ENCODE measurements at regions not wholly inside any gene's neighbourhood (a gene's known extent, or its start where the extent isn't known, plus 50 kb on each side); places are given as distances from the start of the nearest gene placed in this dataset.

DNA sequence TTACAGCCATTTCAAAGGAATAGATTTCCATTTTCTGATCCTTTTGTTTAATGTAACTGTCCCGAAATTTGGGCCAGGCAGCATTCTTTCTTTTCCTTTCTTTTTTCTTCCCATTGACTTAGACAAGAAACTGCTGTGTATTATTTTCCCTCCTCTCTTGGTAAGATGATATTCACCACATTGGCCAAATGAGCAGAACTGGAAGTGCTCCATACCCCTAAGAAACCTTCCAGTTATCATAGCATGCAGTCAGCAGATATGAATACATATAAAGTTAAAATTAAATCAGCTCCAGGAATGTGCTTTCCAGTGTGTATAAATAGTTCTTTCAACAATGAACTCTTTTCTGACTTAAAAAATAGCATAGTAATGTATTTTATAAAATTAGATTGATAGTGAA lies 168.5 kb upstream of the GAS1 start:
- H3K9ac ChIP-seq (ENCODE audit: low read length) = no peak overlapping the region
- H3K27ac ChIP-seq (ENCODE audit: low read depth, low read length) = no peak overlapping the region
- ATAC-seq (no peak), DNase-seq (ENCODE audit: low read depth, low spot score) (no peak)
- no peaks in the 10 kb centered on the region for H3K9me2 ChIP-seq (ENCODE audit: insufficient read depth)
- no peaks in the 10 kb centered on the region for H3K36me3 ChIP-seq (ENCODE audit: control insufficient read depth in 1 of 2, insufficient read depth in 2 of 2, low read length in 2 of 2)
- CTCF ChIA-PET = interaction anchor here (1.1 kb wide), 1 partner anchor 702 kb away, joined by 3 read pairs; no protein-coding TSS in a partner anchor
- H3K9me3 ChIP-seq (ENCODE audit: control insufficient read depth in 1 of 2, insufficient read depth in 1 of 2, low read depth in 1 of 2, low read length in 2 of 2) = no peaks in the 10 kb centered on the region
- peaks cover 41% of the 10 kb centered on the region for H3K27me3 ChIP-seq (ENCODE audit: insufficient read depth, low read length)
- no TSS peak for BruUV-seq (replicated peaks)
- no peak overlapping the region for H3K4me3 ChIP-seq (replicated peaks in 1 of 2; ENCODE audit: low read depth in 1 of 2, low read length in 2 of 2)
- no peaks in the 10 kb centered on the region for H3K79me2 ChIP-seq (ENCODE audit: insufficient read depth, low read length)
- no peaks in the 10 kb centered on the region for H3K4me1 ChIP-seq (ENCODE audit: control insufficient read depth in 1 of 2, insufficient read depth in 2 of 2, low read length in 2 of 2)
- RAD21 ChIA-PET (ENCODE audit: low non-redundant PET in 1 of 2, low total read pairs in 2 of 2, uncharacterized antibody in 2 of 2, unreplicated experiment in 2 of 2) = no interaction called here
- no peak overlapping the region for H2AFZ ChIP-seq (ENCODE audit: low read depth, low read length, poor library complexity, severe bottlenecking)
- POLR2A ChIA-PET = no interaction called here
- no peaks in the 10 kb centered on the region for H4K20me1 ChIP-seq (ENCODE audit: insufficient read depth)
- TF ChIP-seq, protein P1, sequence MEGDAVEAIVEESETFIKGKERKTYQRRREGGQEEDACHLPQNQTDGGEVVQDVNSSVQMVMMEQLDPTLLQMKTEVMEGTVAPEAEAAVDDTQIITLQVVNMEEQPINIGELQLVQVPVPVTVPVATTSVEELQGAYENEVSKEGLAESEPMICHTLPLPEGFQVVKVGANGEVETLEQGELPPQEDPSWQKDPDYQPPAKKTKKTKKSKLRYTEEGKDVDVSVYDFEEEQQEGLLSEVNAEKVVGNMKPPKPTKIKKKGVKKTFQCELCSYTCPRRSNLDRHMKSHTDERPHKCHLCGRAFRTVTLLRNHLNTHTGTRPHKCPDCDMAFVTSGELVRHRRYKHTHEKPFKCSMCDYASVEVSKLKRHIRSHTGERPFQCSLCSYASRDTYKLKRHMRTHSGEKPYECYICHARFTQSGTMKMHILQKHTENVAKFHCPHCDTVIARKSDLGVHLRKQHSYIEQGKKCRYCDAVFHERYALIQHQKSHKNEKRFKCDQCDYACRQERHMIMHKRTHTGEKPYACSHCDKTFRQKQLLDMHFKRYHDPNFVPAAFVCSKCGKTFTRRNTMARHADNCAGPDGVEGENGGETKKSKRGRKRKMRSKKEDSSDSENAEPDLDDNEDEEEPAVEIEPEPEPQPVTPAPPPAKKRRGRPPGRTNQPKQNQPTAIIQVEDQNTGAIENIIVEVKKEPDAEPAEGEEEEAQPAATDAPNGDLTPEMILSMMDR (IDR thresholded peaks at IDR 0.05 in 2 of 3, conservative IDR thresholded peaks at IDR 0.05 in 1 of 3; ENCODE audit: borderline replicate concordance in 1 of 3, insufficient read depth in 1 of 3, low read depth in 2 of 3, low read length in 2 of 3) = no peak
- TF ChIP-seq YY1 (IDR thresholded peaks at IDR 0.05; ENCODE audit: extremely low read depth, insufficient replicate concordance, low read depth, low read length) = no peak
- TF ChIP-seq, protein P2, sequence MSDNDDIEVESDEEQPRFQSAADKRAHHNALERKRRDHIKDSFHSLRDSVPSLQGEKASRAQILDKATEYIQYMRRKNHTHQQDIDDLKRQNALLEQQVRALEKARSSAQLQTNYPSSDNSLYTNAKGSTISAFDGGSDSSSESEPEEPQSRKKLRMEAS (IDR thresholded peaks at IDR 0.05) = no peak
- no peak for TF ChIP-seq ELF1 (IDR thresholded peaks at IDR 0.05; ENCODE audit: borderline replicate concordance, low read depth)
- TF ChIP-seq CEBPB (IDR thresholded peaks at IDR 0.05; ENCODE audit: low read depth) = no peak
- TF ChIP-seq EZH2phosphoT487 (IDR thresholded peaks at IDR 0.05; ENCODE audit: borderline replicate concordance) = no peak
- no peak for TF ChIP-seq CBX3 (IDR thresholded peaks at IDR 0.05; ENCODE audit: low read depth)
- TF ChIP-seq EZH2 (IDR thresholded peaks at IDR 0.05) = no peak
- TF ChIP-seq, protein P3, sequence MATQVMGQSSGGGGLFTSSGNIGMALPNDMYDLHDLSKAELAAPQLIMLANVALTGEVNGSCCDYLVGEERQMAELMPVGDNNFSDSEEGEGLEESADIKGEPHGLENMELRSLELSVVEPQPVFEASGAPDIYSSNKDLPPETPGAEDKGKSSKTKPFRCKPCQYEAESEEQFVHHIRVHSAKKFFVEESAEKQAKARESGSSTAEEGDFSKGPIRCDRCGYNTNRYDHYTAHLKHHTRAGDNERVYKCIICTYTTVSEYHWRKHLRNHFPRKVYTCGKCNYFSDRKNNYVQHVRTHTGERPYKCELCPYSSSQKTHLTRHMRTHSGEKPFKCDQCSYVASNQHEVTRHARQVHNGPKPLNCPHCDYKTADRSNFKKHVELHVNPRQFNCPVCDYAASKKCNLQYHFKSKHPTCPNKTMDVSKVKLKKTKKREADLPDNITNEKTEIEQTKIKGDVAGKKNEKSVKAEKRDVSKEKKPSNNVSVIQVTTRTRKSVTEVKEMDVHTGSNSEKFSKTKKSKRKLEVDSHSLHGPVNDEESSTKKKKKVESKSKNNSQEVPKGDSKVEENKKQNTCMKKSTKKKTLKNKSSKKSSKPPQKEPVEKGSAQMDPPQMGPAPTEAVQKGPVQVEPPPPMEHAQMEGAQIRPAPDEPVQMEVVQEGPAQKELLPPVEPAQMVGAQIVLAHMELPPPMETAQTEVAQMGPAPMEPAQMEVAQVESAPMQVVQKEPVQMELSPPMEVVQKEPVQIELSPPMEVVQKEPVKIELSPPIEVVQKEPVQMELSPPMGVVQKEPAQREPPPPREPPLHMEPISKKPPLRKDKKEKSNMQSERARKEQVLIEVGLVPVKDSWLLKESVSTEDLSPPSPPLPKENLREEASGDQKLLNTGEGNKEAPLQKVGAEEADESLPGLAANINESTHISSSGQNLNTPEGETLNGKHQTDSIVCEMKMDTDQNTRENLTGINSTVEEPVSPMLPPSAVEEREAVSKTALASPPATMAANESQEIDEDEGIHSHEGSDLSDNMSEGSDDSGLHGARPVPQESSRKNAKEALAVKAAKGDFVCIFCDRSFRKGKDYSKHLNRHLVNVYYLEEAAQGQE (IDR thresholded peaks at IDR 0.05; ENCODE audit: low read depth) = no peak
- TF ChIP-seq POLR2A (IDR thresholded peaks at IDR 0.05; ENCODE audit: borderline replicate concordance, extremely low read depth, insufficient read depth, insufficient read length) = no peak
- no peak for TF ChIP-seq EGR1 (IDR thresholded peaks at IDR 0.05; ENCODE audit: low read depth)
- intact Hi-C loops (cut with micrococcal nuclease) = loop anchor here (10.0 kb wide), 1 partner anchor 209 kb away; no protein-coding TSS in a partner anchor
- no peak overlapping the region for H3K4me2 ChIP-seq (ENCODE audit: low read length)

All from HCT116 (cell line).